NOMO-1 treated with DMSO at 0.1 percent for 48 hours (cell line): ENCODE measurements at regions not wholly inside any gene's neighbourhood (a gene's known extent, or its start where the extent isn't known, plus 50 kb on each side); places are given as distances from the start of the nearest gene placed in this dataset.
"Not testable (repeated sequence)": the region's sequence is repeated elsewhere in the genome, so short reads cannot be mapped to it uniquely, and the experiment has no call there.

ENCODE experiments used
- DNase-seq: peaks from one replicate; lab custom pipeline; 2025; ENCODE audit not compliant: unreplicated experiment; lab: John Stamatoyannopoulos, UW

GRCh38 chr12:112705037-112705632, 86.4 kb upstream of the RPH3A start:
- DNase-seq = no peak

GRCh38 chr12:112710414-112710813, 81.1 kb upstream of the RPH3A start:
- DNase-seq = no peak

GRCh38 chr12:112711026-112711425, 80.5 kb upstream of the RPH3A start:
- no peak for DNase-seq

GRCh38 chr12:112711507-112711906, 80.0 kb upstream of the RPH3A start:
- no peak for DNase-seq

- DNase-seq = not testable (repeated sequence)
Observed at GRCh38 chr12:112712751-112713150, 78.8 kb upstream of the RPH3A start.

- no peak for DNase-seq
Observed at GRCh38 chr12:112713471-112713870, 78.1 kb upstream of the RPH3A start.

- DNase-seq = no peak
Observed at GRCh38 chr12:112714166-112714710, 77.3 kb upstream of the RPH3A start.

- DNase-seq = no peak
Observed at GRCh38 chr12:112716099-112717093, 75.2 kb upstream of the RPH3A start.

- no peak for DNase-seq
Observed at GRCh38 chr12:112728864-112729263, 62.7 kb upstream of the RPH3A start.

- no peak for DNase-seq
Observed at GRCh38 chr12:112734859-112735695, 56.5 kb upstream of the RPH3A start.

GRCh38 chr12:112738531-112738930, 53.0 kb upstream of the RPH3A start:
- DNase-seq = no peak

- DNase-seq = no peak
Observed at GRCh38 chr12:112740387-112740934, 51.1 kb upstream of the RPH3A start.

- no peak for DNase-seq
Observed at GRCh38 chr12:112741106-112741505, 50.4 kb upstream of the RPH3A start.
